ENCODE measurements at regions not wholly inside any gene's neighbourhood (a gene's known extent, or its start where the extent isn't known, plus 50 kb on each side); places are given as distances from the start of the nearest gene placed in this dataset.

DNA sequence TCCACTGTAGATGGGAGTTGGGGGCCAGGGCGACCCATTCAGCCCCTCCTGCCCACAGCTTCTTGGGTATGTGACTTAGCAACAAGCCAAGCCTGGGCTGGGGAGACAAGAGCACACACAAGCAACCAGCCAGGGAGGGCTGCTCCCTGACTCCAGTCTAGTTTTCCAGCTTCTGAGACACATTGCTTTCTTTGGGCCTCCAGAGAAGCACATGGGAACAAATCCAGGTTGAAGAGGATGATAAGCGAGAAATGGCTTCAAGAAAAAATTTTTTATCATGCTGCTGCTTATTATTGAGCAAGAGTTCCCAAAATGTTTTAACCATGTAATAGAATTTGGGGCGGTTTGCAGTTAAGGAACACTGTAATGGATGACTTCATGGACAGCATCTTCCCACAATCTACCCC, 173.7 kb downstream of the SOX9 start:
- intact Hi-C loops (cut with micrococcal nuclease), result no loop called here
- POLR2A ChIA-PET (ENCODE audit: partially characterized antibody), result no interaction called here
- H3K4me3 Mint-ChIP-seq, result no peak overlapping the region

DNA sequence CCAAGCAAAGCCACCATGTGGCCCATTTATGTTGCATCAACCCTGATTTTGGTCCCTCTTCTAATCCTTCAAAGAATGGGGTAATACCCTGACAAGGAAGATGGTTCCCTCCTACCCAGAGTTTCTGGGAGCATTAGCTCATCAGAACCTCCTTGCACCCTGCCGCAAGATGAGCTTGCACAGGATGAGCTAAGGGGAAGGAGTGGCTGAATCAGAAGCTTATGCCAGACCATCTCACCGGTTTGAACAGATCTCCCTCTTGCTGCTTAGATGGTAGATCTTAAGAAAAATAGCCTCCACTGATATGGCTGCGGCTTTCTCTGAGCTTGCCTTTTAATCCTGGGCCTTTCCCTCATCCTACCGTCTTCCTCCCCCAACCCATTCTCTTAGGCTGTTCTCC, 175.1 kb downstream of the SOX9 start:
- no peaks in the 10 kb centered on the region for H3K27me3 ChIP-seq (ENCODE audit: insufficient read depth, low read length)
- H3K4me1 ChIP-seq (ENCODE audit: insufficient read depth, low read length), result no peaks in the 10 kb centered on the region
- ChIA-PET POLR2A (ENCODE audit: partially characterized antibody) (no interaction called here), CTCF (ENCODE audit: partially characterized antibody) (no interaction called here)
- no peak overlapping the region for H3K27ac Mint-ChIP-seq
- no peaks in the 10 kb centered on the region for H3K9me3 ChIP-seq (ENCODE audit: control insufficient read depth in 1 of 2, low read length in 2 of 2)
- peaks cover 0 to 2% (median 0%) of the 10 kb centered on the region in 8 donors for H3K9me3 Mint-ChIP-seq
- H3K36me3 ChIP-seq (ENCODE audit: insufficient read depth, low read length), result no peaks in the 10 kb centered on the region
- no peaks in the 10 kb centered on the region for H3K36me3 Mint-ChIP-seq
- no peaks in the 10 kb centered on the region for H3K4me1 Mint-ChIP-seq
- peaks cover 3 to 7% of the 10 kb centered on the region in 2 donors for H3K27me3 Mint-ChIP-seq
- no peak for DNase-seq
- intact Hi-C loops (cut with micrococcal nuclease), result no loop called here
- H3K4me3 Mint-ChIP-seq, result no peak overlapping the region
- H3K27ac ChIP-seq (ENCODE audit: low read depth, low read length), result no peak overlapping the region
- no peak overlapping the region for H3K4me3 ChIP-seq (ENCODE audit: low read length in 2 of 2)

More for the DNA sequence above, 173.7 kb downstream of the SOX9 start:
- Histone ChIP-seq H3K4me1 (ENCODE audit: insufficient read depth, low read length) (no peaks in the 10 kb centered on the region), H3K9me3 (ENCODE audit: control insufficient read depth in 1 of 2, low read length in 2 of 2) (no peaks in the 10 kb centered on the region), H3K36me3 (ENCODE audit: insufficient read depth, low read length) (no peaks in the 10 kb centered on the region), H3K27me3 (ENCODE audit: insufficient read depth, low read length) (no peaks in the 10 kb centered on the region), H3K27ac (ENCODE audit: low read depth, low read length) (no peak overlapping the region), H3K4me3 (ENCODE audit: low read length in 2 of 2) (no peak overlapping the region)
- H3K36me3 Mint-ChIP-seq, result no peaks in the 10 kb centered on the region
- CTCF ChIA-PET (ENCODE audit: partially characterized antibody), result no interaction called here
- peaks cover 0 to 2% (median 0%) of the 10 kb centered on the region in 8 donors for H3K9me3 Mint-ChIP-seq
- peaks cover 3 to 7% of the 10 kb centered on the region in 2 donors for H3K27me3 Mint-ChIP-seq
- H3K4me1 Mint-ChIP-seq, result no peaks in the 10 kb centered on the region
- DNase-seq, result no peak
- H3K27ac Mint-ChIP-seq, result no peak overlapping the region

DNA sequence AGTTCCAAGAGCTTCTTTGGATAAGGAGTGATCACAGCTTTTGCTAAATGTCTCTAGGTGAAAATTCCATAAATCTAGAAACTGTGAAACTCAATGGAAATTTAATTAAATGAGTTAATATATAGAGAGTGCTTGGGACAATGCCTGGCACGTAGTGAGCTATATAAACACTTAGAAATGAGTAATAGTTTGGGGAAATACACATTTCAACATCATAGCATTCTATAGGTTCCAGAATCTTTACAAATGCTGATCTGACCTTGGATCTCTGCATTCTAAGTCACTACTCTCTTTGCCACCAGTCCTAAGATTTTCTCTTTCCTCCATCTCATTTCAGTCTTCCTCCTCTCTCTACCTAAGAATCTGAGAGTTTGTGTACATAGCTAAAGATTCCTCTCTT, 175.6 kb downstream of the SOX9 start:
- no peak for DNase-seq
- H3K36me3 Mint-ChIP-seq, result no peaks in the 10 kb centered on the region
- Histone ChIP-seq H3K9me3 (ENCODE audit: control insufficient read depth in 1 of 2, low read length in 2 of 2) (no peaks in the 10 kb centered on the region), H3K27ac (ENCODE audit: low read depth, low read length) (no peak overlapping the region), H3K27me3 (ENCODE audit: insufficient read depth, low read length) (no peaks in the 10 kb centered on the region), H3K36me3 (ENCODE audit: insufficient read depth, low read length) (no peaks in the 10 kb centered on the region), H3K4me1 (ENCODE audit: insufficient read depth, low read length) (no peaks in the 10 kb centered on the region), H3K4me3 (ENCODE audit: low read length in 2 of 2) (no peak overlapping the region)
- H3K27ac Mint-ChIP-seq, result no peak overlapping the region
- peaks cover 3 to 7% of the 10 kb centered on the region in 2 donors for H3K27me3 Mint-ChIP-seq
- H3K4me1 Mint-ChIP-seq, result no peaks in the 10 kb centered on the region
- POLR2A ChIA-PET (ENCODE audit: partially characterized antibody), result no interaction called here
- CTCF ChIA-PET (ENCODE audit: partially characterized antibody), result no interaction called here
- peaks cover 0 to 2% (median 0%) of the 10 kb centered on the region in 8 donors for H3K9me3 Mint-ChIP-seq
- intact Hi-C loops (cut with micrococcal nuclease), result no loop called here
- H3K4me3 Mint-ChIP-seq, result no peak overlapping the region

DNA sequence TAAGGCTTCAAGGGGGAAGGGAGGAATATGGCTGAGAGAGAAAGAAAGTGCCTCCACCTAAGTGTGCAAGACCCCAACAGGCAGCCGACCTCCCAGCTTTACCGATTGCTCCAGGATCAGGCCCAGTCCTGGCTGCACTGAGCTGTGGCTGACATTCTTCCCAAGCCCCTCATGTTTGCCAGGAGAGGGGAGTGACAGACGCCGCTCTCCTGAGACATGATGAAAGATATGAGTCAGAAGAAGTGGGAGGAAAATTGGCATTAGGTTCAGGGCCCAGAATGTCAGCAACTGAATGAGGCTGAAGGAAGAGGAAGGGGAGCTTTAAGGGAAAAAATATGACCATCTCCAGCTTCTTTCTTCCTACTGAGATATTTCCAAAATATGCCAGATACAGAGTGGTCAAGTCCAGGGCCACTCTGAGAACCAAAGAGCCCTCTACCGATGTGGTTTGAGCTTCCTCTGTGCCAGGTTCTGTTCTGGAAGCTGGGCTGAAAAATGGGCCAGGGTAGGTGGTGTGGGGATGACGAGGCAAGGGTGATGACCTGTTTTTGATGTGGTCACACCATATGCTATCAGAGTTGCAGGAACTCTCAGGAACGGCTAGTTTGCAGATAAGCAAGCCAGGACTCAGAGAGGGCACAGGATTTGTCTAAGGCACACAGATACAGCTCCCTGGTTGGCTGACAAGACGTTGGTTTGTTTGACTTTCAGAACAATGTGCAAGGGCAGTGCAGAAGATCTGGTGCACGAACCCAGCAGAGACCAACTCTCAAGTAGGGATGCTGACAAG, 176.7 kb downstream of the SOX9 start:
- H3K4me1 Mint-ChIP-seq, result no peaks in the 10 kb centered on the region
- H3K9me3 Mint-ChIP-seq, result peaks cover 0 to 2% (median 0%) of the 10 kb centered on the region in 8 donors
- Histone ChIP-seq H3K4me1 (ENCODE audit: insufficient read depth, low read length) (no peaks in the 10 kb centered on the region), H3K9me3 (ENCODE audit: control insufficient read depth in 1 of 2, low read length in 2 of 2) (no peaks in the 10 kb centered on the region), H3K27ac (ENCODE audit: low read depth, low read length) (no peak overlapping the region), H3K36me3 (ENCODE audit: insufficient read depth, low read length) (no peaks in the 10 kb centered on the region), H3K27me3 (ENCODE audit: insufficient read depth, low read length) (no peaks in the 10 kb centered on the region), H3K4me3 (ENCODE audit: low read length in 2 of 2) (no peak overlapping the region)
- peaks cover 3 to 7% of the 10 kb centered on the region in 2 donors for H3K27me3 Mint-ChIP-seq
- intact Hi-C loops (cut with micrococcal nuclease), result no loop called here
- no peak for DNase-seq
- no peaks in the 10 kb centered on the region for H3K36me3 Mint-ChIP-seq
- no peak overlapping the region for H3K27ac Mint-ChIP-seq
- ChIA-PET POLR2A (ENCODE audit: partially characterized antibody) (no interaction called here), CTCF (ENCODE audit: partially characterized antibody) (no interaction called here)
- no peak overlapping the region for H3K4me3 Mint-ChIP-seq

DNA sequence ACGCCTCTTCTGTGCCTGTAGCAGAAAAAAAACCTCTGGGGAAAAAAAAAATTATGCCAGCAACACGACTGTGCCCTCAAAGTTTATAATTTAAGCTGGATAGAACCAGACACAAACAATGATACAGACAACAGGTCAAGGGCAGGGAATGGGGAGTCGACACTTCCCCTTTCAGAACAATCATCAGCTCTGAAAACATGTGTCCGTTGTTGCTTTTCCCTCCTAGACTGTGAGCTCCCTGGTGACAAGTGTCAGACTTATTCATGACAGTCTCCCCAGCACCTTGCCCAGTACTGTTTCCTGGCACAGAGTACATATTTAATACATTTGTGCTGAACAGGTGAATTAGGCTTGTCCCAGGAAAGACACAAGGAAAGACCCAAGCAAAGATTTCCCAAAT, 178.3 kb downstream of the SOX9 start:
- Histone ChIP-seq H3K4me3 (ENCODE audit: low read length in 2 of 2) (no peak overlapping the region), H3K36me3 (ENCODE audit: insufficient read depth, low read length) (no peaks in the 10 kb centered on the region), H3K27me3 (ENCODE audit: insufficient read depth, low read length) (no peaks in the 10 kb centered on the region), H3K27ac (ENCODE audit: low read depth, low read length) (no peak overlapping the region), H3K9me3 (ENCODE audit: control insufficient read depth in 1 of 2, low read length in 2 of 2) (no peaks in the 10 kb centered on the region), H3K4me1 (ENCODE audit: insufficient read depth, low read length) (no peaks in the 10 kb centered on the region)
- POLR2A ChIA-PET (ENCODE audit: partially characterized antibody), result no interaction called here
- H3K4me3 Mint-ChIP-seq, result no peak overlapping the region
- H3K27me3 Mint-ChIP-seq, result peaks cover 2 to 7% of the 10 kb centered on the region in 2 donors
- intact Hi-C loops (cut with micrococcal nuclease), result no loop called here
- no peak for DNase-seq
- H3K36me3 Mint-ChIP-seq, result no peaks in the 10 kb centered on the region
- no peaks in the 10 kb centered on the region for H3K4me1 Mint-ChIP-seq
- H3K9me3 Mint-ChIP-seq, result peaks cover 0 to 2% (median 0%) of the 10 kb centered on the region in 8 donors
- no peak overlapping the region for H3K27ac Mint-ChIP-seq
- CTCF ChIA-PET (ENCODE audit: partially characterized antibody), result no interaction called here

DNA sequence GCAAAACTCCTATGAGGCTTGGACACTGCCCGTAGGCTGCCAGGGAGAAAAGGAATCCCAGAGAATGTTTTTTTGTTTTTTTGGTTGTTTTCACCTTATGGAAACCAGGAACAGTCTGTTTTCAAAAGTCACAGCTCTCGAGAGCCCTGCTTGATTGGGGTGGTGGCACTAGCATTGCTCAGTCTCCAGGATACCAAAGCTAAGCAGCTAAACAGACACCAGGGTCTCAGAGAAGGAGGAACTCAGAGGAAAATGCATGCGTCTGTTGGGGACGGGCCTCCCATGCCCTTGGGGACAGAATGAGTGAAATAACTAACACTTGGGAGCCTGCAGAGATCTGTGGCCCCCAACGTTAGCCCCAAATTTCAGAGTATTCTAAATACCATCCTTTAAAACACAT, 178.8 kb downstream of the SOX9 start:
- Mint-ChIP-seq H3K4me3 (no peak overlapping the region), H3K27ac (no peak overlapping the region), H3K36me3 (no peaks in the 10 kb centered on the region), H3K27me3 (peaks cover 1 to 7% of the 10 kb centered on the region in 2 donors), H3K4me1 (no peaks in the 10 kb centered on the region), H3K9me3 (peaks cover 0 to 2% (median 0%) of the 10 kb centered on the region in 8 donors)
- CTCF ChIA-PET (ENCODE audit: partially characterized antibody), result no interaction called here
- no peak for DNase-seq
- intact Hi-C loops (cut with micrococcal nuclease), result no loop called here
- Histone ChIP-seq H3K4me1 (ENCODE audit: insufficient read depth, low read length) (no peaks in the 10 kb centered on the region), H3K27me3 (ENCODE audit: insufficient read depth, low read length) (no peaks in the 10 kb centered on the region), H3K36me3 (ENCODE audit: insufficient read depth, low read length) (no peaks in the 10 kb centered on the region), H3K4me3 (ENCODE audit: low read length in 2 of 2) (no peak overlapping the region), H3K27ac (ENCODE audit: low read depth, low read length) (no peak overlapping the region), H3K9me3 (ENCODE audit: control insufficient read depth in 1 of 2, low read length in 2 of 2) (no peaks in the 10 kb centered on the region)
- POLR2A ChIA-PET (ENCODE audit: partially characterized antibody), result no interaction called here

DNA sequence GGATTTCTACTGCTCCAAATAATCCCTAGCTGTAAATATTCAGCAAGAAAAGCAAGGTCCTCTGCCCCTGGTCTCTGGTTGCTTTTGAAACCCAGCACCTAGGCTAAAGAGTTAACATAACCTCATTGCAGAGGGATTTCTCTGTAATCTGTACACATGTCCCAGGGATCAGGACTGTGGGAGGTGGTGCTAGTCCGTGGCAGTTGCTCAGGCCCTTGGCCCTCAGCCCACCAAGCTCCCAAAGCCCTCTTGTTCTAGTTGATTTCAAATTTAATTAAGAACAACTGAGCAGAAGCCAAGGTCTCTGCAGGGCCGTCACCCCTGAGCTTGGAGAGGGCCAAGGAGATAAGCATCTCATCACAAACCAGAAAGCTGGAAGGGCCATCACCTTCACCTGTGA, 181.1 kb downstream of the SOX9 start:
- no peak overlapping the region for H3K27ac ChIP-seq (ENCODE audit: low read depth, low read length)
- Mint-ChIP-seq H3K4me3 (no peak overlapping the region), H3K27ac (no peak overlapping the region), H3K4me1 (no peaks in the 10 kb centered on the region), H3K36me3 (no peaks in the 10 kb centered on the region), H3K9me3 (peaks cover 0 to 2% (median 0%) of the 10 kb centered on the region in 8 donors), H3K27me3 (peaks cover 2 to 6% of the 10 kb centered on the region in 2 donors)
- POLR2A ChIA-PET (ENCODE audit: partially characterized antibody), result interaction anchor here (0.6 kb wide), 1 partner anchor 13 kb away, joined by 3 read pairs; no protein-coding TSS in a partner anchor
- no peaks in the 10 kb centered on the region for H3K9me3 ChIP-seq (ENCODE audit: control insufficient read depth in 1 of 2, low read length in 2 of 2)
- no peak for DNase-seq
- intact Hi-C loops (cut with micrococcal nuclease), result no loop called here
- H3K36me3 ChIP-seq (ENCODE audit: insufficient read depth, low read length), result no peaks in the 10 kb centered on the region
- H3K27me3 ChIP-seq (ENCODE audit: insufficient read depth, low read length), result no peaks in the 10 kb centered on the region
- CTCF ChIA-PET (ENCODE audit: partially characterized antibody), result no interaction called here
- H3K4me1 ChIP-seq (ENCODE audit: insufficient read depth, low read length), result no peaks in the 10 kb centered on the region
- H3K4me3 ChIP-seq (ENCODE audit: low read length in 2 of 2), result no peak overlapping the region

Data from CD4-positive, alpha-beta memory T cell (primary cell).